Muscle layer of colon (tissue), 2 donors: ENCODE measurements at regions not wholly inside any gene's neighbourhood (a gene's known extent, or its start where the extent isn't known, plus 50 kb on each side); places are given as distances from the start of the nearest gene placed in this dataset.

ENCODE experiments used
- H3K27ac ChIP-seq: one replicate; pipeline ENCODE4 v1.7.0; 2013; ENCODE audit warnings: low read depth, mild to moderate bottlenecking, low read length, moderate library complexity
- H3K27me3 ChIP-seq, 2 donors: one replicate each; pipeline ENCODE4 v1.7.0; 2013; ENCODE audit warnings: low read length in 2 of 2, mild to moderate bottlenecking in 2 of 2; ENCODE audit not compliant: insufficient read depth in 2 of 2, control insufficient read depth in 1 of 2
- H3K36me3 ChIP-seq: one replicate; pipeline ENCODE4 v1.7.0; 2013; ENCODE audit warnings: mild to moderate bottlenecking, low read length; ENCODE audit not compliant: insufficient read depth
- H3K4me1 ChIP-seq: one replicate; pipeline ENCODE4 v1.7.0; 2013; ENCODE audit warnings: mild to moderate bottlenecking, low read length; ENCODE audit not compliant: insufficient read depth
- H3K4me3 ChIP-seq, 2 donors: one replicate each; pipeline ENCODE4 v1.7.0; 2013; ENCODE audit warnings: low read length in 2 of 2, low read depth in 1 of 2, mild to moderate bottlenecking in 1 of 2, moderate library complexity in 1 of 2
- H3K9ac ChIP-seq: one replicate; pipeline ENCODE4 v1.7.0; 2013; ENCODE audit warnings: low read length
- H3K9me3 ChIP-seq: one replicate; pipeline ENCODE4 v1.7.0; 2013; ENCODE audit warnings: mild to moderate bottlenecking, low read length
- donor health status: abdominal sarcoma.
- donor health status: Adenocarcinoma of cecum.

DNA sequence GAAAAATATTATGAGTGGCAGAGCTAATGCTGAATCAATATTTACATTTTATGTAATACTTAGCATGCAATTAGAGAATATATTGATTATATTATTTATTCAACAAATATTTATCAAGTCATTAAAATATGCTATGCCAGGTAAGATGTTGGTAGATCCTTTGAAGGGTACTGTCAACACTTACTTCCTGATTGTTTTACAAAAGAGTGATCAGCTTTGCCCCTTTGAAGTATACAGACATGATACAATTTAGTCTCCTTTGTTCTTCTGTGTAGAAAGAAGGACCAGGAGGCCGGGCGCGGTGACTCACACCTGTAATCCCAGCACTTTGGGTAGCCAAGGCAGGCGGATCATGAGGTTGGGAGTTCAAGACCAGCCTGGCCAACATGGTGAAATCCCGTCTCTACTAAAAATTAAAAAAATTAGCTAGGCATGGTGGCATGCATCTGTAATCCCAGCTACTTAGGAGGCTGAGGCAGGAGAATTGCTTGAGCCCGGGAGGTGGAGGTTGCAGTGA, 73.9 kb upstream of the IFNG-AS1 start:
- Histone ChIP-seq H3K27me3 (no peaks in the 10 kb centered on the region), H3K36me3 (no peaks in the 10 kb centered on the region), H3K9ac (no peak overlapping the region), H3K4me3 (no peak overlapping the region), H3K4me1 (peaks cover 12% of the 10 kb centered on the region), H3K9me3 (no peaks in the 10 kb centered on the region), H3K27ac (no peak overlapping the region)

DNA sequence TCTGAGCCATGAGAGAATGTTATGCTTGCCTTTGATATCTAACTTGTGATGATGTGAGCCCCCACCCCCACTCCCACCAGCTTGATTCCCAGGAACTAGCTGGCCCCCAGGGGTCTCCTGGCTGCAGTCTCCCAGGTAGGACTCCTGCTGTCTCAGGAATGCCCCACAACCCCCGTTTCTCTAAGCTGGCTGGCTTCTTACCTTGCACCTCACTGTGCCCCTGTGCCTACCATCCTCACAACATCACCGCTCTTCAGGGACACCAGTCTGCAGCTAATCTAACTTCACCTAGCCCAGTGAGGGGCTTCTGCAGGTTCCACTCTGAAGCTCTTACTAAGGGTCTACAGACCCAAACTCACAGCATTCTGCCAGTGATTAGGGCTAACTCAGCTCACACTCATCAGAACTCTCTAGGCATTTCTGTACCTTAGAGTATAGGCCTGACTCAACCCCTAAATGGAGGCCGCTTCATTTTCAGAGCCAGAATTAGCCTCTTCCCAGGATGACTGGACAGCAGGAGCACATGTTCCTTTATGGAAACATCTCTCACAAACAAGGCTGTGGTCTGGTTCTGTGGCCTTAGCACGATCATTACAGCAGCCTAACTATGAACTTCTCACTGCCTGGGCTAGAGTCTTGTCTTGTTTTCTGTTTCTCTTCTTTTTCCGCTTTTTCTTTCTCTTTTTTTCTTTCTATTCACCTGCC, 72.8 kb upstream of the IFNG-AS1 start:
- H3K27me3 ChIP-seq, result no peaks in the 10 kb centered on the region
- H3K9me3 ChIP-seq, result no peaks in the 10 kb centered on the region
- no peak overlapping the region for H3K27ac ChIP-seq
- H3K36me3 ChIP-seq, result no peaks in the 10 kb centered on the region
- H3K4me1 ChIP-seq, result peaks cover 4% of the 10 kb centered on the region
- no peak overlapping the region for H3K9ac ChIP-seq
- H3K4me3 ChIP-seq, result no peak overlapping the region

- Histone ChIP-seq H3K9me3 (no peaks in the 10 kb centered on the region), H3K27ac (no peak overlapping the region), H3K36me3 (no peaks in the 10 kb centered on the region), H3K4me3 (no peak overlapping the region), H3K9ac (no peak overlapping the region), H3K27me3 (no peaks in the 10 kb centered on the region), H3K4me1 (no peaks in the 10 kb centered on the region)
Measured at GRCh38 chr12:67917811-67918210, 71.4 kb upstream of the IFNG-AS1 start.

- H3K4me3 ChIP-seq, result no peak overlapping the region
- H3K27ac ChIP-seq, result no peak overlapping the region
- H3K4me1 ChIP-seq, result no peaks in the 10 kb centered on the region
- no peaks in the 10 kb centered on the region for H3K36me3 ChIP-seq
- no peaks in the 10 kb centered on the region for H3K27me3 ChIP-seq
- H3K9ac ChIP-seq, result no peak overlapping the region
- H3K9me3 ChIP-seq, result no peaks in the 10 kb centered on the region
Measured at GRCh38 chr12:67918441-67918840, 70.8 kb upstream of the IFNG-AS1 start.

GRCh38 chr12:67919406-67919805, 69.8 kb upstream of the IFNG-AS1 start:
- Histone ChIP-seq H3K4me3 (no peak overlapping the region), H3K9ac (no peak overlapping the region), H3K27ac (no peak overlapping the region)

DNA sequence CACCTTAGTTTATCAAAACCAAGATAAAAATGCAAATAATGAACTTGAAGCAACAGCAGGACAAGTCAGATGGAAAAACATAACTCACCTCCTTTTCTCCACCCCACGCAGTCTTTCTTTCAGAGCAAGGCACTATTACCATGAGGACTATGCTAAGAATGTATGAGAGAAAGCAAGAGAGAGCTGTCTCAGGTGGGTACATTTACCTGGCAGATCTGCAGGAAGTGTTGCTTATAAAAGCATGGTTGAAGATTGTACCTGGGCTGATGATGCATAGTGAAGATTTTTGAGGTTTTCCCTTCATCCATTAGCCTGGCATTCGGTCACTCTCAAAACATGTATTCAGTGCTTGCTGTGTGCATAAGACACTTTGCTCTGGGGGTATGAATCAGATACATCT, 68.8 kb upstream of the IFNG-AS1 start:
- Histone ChIP-seq H3K4me3 (no peak overlapping the region), H3K27me3 (no peaks in the 10 kb centered on the region), H3K36me3 (no peaks in the 10 kb centered on the region), H3K9ac (no peak overlapping the region), H3K27ac (no peak overlapping the region), H3K9me3 (no peaks in the 10 kb centered on the region), H3K4me1 (no peaks in the 10 kb centered on the region)

More at GRCh38 chr12:67919406-67919805, 69.8 kb upstream of the IFNG-AS1 start:
- no peaks in the 10 kb centered on the region for H3K9me3 ChIP-seq
- no peaks in the 10 kb centered on the region for H3K4me1 ChIP-seq
- H3K36me3 ChIP-seq, result no peaks in the 10 kb centered on the region
- H3K27me3 ChIP-seq, result no peaks in the 10 kb centered on the region

DNA sequence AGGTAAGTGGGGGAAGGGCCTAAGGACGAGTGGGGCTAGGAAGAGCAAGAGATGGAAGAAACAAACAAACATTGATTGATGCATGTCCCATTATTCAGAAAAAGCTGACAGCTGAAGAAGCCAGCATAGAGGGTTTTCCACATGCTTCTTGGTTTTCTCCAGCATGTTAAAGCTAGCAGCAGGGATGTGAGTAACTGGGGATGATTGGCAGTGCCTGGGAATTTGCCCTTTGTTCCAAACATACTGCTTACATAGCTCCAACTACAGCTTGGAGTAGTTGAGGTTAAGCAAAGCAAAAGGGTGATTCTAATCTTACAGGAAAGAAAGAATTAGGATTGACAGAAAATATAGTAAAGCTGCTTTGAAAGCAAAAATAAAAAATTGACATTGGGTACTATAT, 68.0 kb upstream of the IFNG-AS1 start:
- no peak overlapping the region for H3K27ac ChIP-seq
- H3K27me3 ChIP-seq, result no peaks in the 10 kb centered on the region
- H3K4me3 ChIP-seq, result no peak overlapping the region
- H3K9ac ChIP-seq, result no peak overlapping the region
- H3K9me3 ChIP-seq, result no peaks in the 10 kb centered on the region
- H3K4me1 ChIP-seq, result no peaks in the 10 kb centered on the region
- no peaks in the 10 kb centered on the region for H3K36me3 ChIP-seq

- H3K27ac ChIP-seq, result no peak overlapping the region
- H3K4me3 ChIP-seq, result no peak overlapping the region
- no peaks in the 10 kb centered on the region for H3K36me3 ChIP-seq
- H3K9me3 ChIP-seq, result no peaks in the 10 kb centered on the region
- H3K9ac ChIP-seq, result no peak overlapping the region
- peaks cover 2% of the 10 kb centered on the region for H3K4me1 ChIP-seq
- no peaks in the 10 kb centered on the region for H3K27me3 ChIP-seq
Measured at GRCh38 chr12:67922245-67922644, 67.0 kb upstream of the IFNG-AS1 start.

GRCh38 chr12:67925077-67925476, 64.2 kb upstream of the IFNG-AS1 start:
- H3K4me3 ChIP-seq, result no peak overlapping the region
- no peaks in the 10 kb centered on the region for H3K9me3 ChIP-seq
- no peak overlapping the region for H3K27ac ChIP-seq
- peaks cover 7% of the 10 kb centered on the region for H3K4me1 ChIP-seq
- H3K27me3 ChIP-seq, result no peaks in the 10 kb centered on the region
- H3K9ac ChIP-seq, result no peak overlapping the region
- H3K36me3 ChIP-seq, result no peaks in the 10 kb centered on the region

- Histone ChIP-seq H3K4me1 (peaks cover 7% of the 10 kb centered on the region), H3K36me3 (no peaks in the 10 kb centered on the region), H3K27ac (no peak overlapping the region), H3K9me3 (no peaks in the 10 kb centered on the region), H3K4me3 (no peak overlapping the region), H3K27me3 (no peaks in the 10 kb centered on the region), H3K9ac (no peak overlapping the region)
Measured at GRCh38 chr12:67925552-67925951, 63.7 kb upstream of the IFNG-AS1 start.

GRCh38 chr12:67926063-67926462, 63.2 kb upstream of the IFNG-AS1 start:
- H3K9me3 ChIP-seq, result no peaks in the 10 kb centered on the region
- H3K27ac ChIP-seq, result no peak overlapping the region
- H3K36me3 ChIP-seq, result no peaks in the 10 kb centered on the region
- H3K9ac ChIP-seq, result no peak overlapping the region
- no peaks in the 10 kb centered on the region for H3K27me3 ChIP-seq
- H3K4me1 ChIP-seq, result peaks cover 7% of the 10 kb centered on the region
- no peak overlapping the region for H3K4me3 ChIP-seq

GRCh38 chr12:67927324-67927723, 61.9 kb upstream of the IFNG-AS1 start:
- H3K4me1 ChIP-seq, result peaks cover 7% of the 10 kb centered on the region
- H3K9me3 ChIP-seq, result no peaks in the 10 kb centered on the region
- H3K4me3 ChIP-seq, result no peak overlapping the region
- no peaks in the 10 kb centered on the region for H3K36me3 ChIP-seq
- H3K9ac ChIP-seq, result no peak overlapping the region
- no peak overlapping the region for H3K27ac ChIP-seq
- no peaks in the 10 kb centered on the region for H3K27me3 ChIP-seq
